RWPE1 (cell line): ENCODE measurements at regions not wholly inside any gene's neighbourhood (a gene's known extent, or its start where the extent isn't known, plus 50 kb on each side); places are given as distances from the start of the nearest gene placed in this dataset.

ENCODE experiments used
- CTCF ChIA-PET: fragments of 350-600 bp; sonication (Branson Sonifier 250); formaldehyde crosslinking; extraction: SDS; loops from one replicate; lab custom pipeline; 2021; lab: Yijun Ruan, JAX
- POLR2A ChIA-PET: fragments of 400-600 bp; formaldehyde crosslinking; extraction: SDS; loops from one replicate; lab custom pipeline; 2020; ENCODE audit warnings: antibody characterized with exemption; ENCODE audit not compliant: low non-redundant PET; lab: Yijun Ruan, JAX
- DNase-seq: peaks from one replicate; pipeline ENCODE4 v3.0.0; 2012; ENCODE audit warnings: low spot score
- H3K27ac ChIP-seq: fragments of 450-650 bp; 2 replicates; pipeline ENCODE4 v1.5.1; 2017
- CTCF ChIP-seq: fragments of 450-650 bp; conservative IDR thresholded peaks from 2 replicates; pipeline ENCODE4 v1.5.1; 2017; ENCODE audit warnings: low read depth, mild to moderate bottlenecking

- no peak for DNase-seq
- no peak overlapping the region for H3K27ac ChIP-seq
- TF ChIP-seq CTCF, result no peak
- ChIA-PET CTCF (no interaction called here), POLR2A (no interaction called here)
Observed at GRCh38 chr2:4295680-4296079, 592.3 kb downstream of the DCDC2C start.

GRCh38 chr2:4300616-4301015, 597.2 kb downstream of the DCDC2C start:
- no peak overlapping the region for H3K27ac ChIP-seq
- POLR2A ChIA-PET, result no interaction called here
- no peak for DNase-seq
- CTCF ChIA-PET, result no interaction called here
- TF ChIP-seq CTCF, result no peak

- no peak for DNase-seq
- no peak overlapping the region for H3K27ac ChIP-seq
- ChIA-PET CTCF (no interaction called here), POLR2A (no interaction called here)
- TF ChIP-seq CTCF, result no peak
Observed at GRCh38 chr2:4324531-4324930, 621.2 kb downstream of the DCDC2C start.

GRCh38 chr2:4336864-4337263, 633.5 kb downstream of the DCDC2C start:
- TF ChIP-seq CTCF, result no peak
- ChIA-PET POLR2A (no interaction called here), CTCF (no interaction called here)
- DNase-seq, result no peak
- H3K27ac ChIP-seq, result no peak overlapping the region

GRCh38 chr2:4338345-4338744, 635.0 kb downstream of the DCDC2C start:
- TF ChIP-seq CTCF, result no peak
- ChIA-PET CTCF (interaction anchor here (0.5 kb wide), 1 partner anchor 11 kb away, joined by 3 read pairs; no protein-coding TSS in a partner anchor), POLR2A (no interaction called here)
- no peak overlapping the region for H3K27ac ChIP-seq
- DNase-seq, result no peak

- POLR2A ChIA-PET, result no interaction called here
- no peak overlapping the region for H3K27ac ChIP-seq
- CTCF ChIA-PET, result no interaction called here
- no peak for TF ChIP-seq CTCF
- no peak for DNase-seq
Observed at GRCh38 chr2:4340536-4340935, 637.2 kb downstream of the DCDC2C start.

GRCh38 chr2:4346628-4347027, 643.3 kb downstream of the DCDC2C start:
- no peak for DNase-seq
- H3K27ac ChIP-seq, result no peak overlapping the region
- ChIA-PET CTCF (no interaction called here), POLR2A (no interaction called here)
- no peak for TF ChIP-seq CTCF
